Ovary (tissue), 7 donors: ENCODE measurements at regions not wholly inside any gene's neighbourhood (a gene's known extent, or its start where the extent isn't known, plus 50 kb on each side); places are given as distances from the start of the nearest gene placed in this dataset.

ENCODE experiments used
- DNase-seq, 5 donors: peaks; one replicate each; pipeline ENCODE4 v3.0.0-alpha.2; 2019 to 2020
- H3K27ac ChIP-seq, 2 donors: fragments of 200-600 bp; one replicate each; pipeline versions ENCODE4 v1.5.1 to v1.8.0; 2019 to 2022
- H3K27me3 ChIP-seq: fragments of 200-600 bp; one replicate; pipeline ENCODE4 v1.8.0; 2022
- H3K36me3 ChIP-seq: fragments of 200-600 bp; sonication (generic); one replicate; pipeline ENCODE4 v1.5.1; 2019
- H3K4me1 ChIP-seq: one replicate; pipeline ENCODE4 v1.8.1; 2013; ENCODE audit warnings: mild to moderate bottlenecking, moderate library complexity; ENCODE audit not compliant: insufficient read depth
- H3K4me3 ChIP-seq: fragments of 200-600 bp; sonication (generic); one replicate; pipeline ENCODE4 v1.5.1; 2017
- H3K9me3 ChIP-seq, 2 donors: fragments of 200-600 bp in 1 of 2; sonication (generic) in 1 of 2; one replicate each; pipeline versions ENCODE4 v1.5.1 to v1.8.1; 2013 to 2019; ENCODE audit warnings: mild to moderate bottlenecking in 1 of 2, moderate library complexity in 1 of 2
- EP300 ChIP-seq: sonication (generic); formaldehyde crosslinking; IDR thresholded peaks from one replicate; pipeline ENCODE4 v1.6.1; 2017; ENCODE audit warnings: antibody characterized with exemption
- POLR2A ChIP-seq: fragments of 450-650 bp; IDR thresholded peaks from one replicate; pipeline ENCODE4 v1.6.1; 2017; ENCODE audit warnings: antibody characterized with exemption, mild to moderate bottlenecking, moderate library complexity
- WGBS, 3 donors: extraction: QIAGEN DNeasy Blood & Tissue Kit in 1 of 3; methylation state at CpG; one replicate each; pipeline versions ENCODE4 v1.1.5 to v1.1.7; 2013 to 2017; 5-methylcytosine and 5-hydroxymethylcytosine counted together
- intact Hi-C, 4 donors: fragments of 100-400 bp; cut with DNase I; formaldehyde crosslinking; loops; one replicate each; pipeline versions ENCODE4 v1.11.0 to v1.15.1; 2022 to 2023
- TF ChIP-seq, protein P1 (sequence below), 3 donors: fragments of 450-650 bp in 2 of 3; fragments of 200-600 bp in 1 of 3; IDR thresholded peaks; one replicate each; pipeline versions ENCODE4 v1.5.1 to v1.8.0; 2016 to 2022; ENCODE audit warnings: antibody characterized with exemption in 3 of 3, mild to moderate bottlenecking in 1 of 3
- donor health status: DM: no; HTN: no; CAD: no; lungs with moderate emphysema.
- donor health status: DM: no; HTN: no; CAD: no.
- donor health status: Bipolar disorder and iron deficiency.
- donor health status: DM: no; HTN: no; CAD: no.
- donor health status: DM: yes; HTN: yes; CAD: no.

DNA sequence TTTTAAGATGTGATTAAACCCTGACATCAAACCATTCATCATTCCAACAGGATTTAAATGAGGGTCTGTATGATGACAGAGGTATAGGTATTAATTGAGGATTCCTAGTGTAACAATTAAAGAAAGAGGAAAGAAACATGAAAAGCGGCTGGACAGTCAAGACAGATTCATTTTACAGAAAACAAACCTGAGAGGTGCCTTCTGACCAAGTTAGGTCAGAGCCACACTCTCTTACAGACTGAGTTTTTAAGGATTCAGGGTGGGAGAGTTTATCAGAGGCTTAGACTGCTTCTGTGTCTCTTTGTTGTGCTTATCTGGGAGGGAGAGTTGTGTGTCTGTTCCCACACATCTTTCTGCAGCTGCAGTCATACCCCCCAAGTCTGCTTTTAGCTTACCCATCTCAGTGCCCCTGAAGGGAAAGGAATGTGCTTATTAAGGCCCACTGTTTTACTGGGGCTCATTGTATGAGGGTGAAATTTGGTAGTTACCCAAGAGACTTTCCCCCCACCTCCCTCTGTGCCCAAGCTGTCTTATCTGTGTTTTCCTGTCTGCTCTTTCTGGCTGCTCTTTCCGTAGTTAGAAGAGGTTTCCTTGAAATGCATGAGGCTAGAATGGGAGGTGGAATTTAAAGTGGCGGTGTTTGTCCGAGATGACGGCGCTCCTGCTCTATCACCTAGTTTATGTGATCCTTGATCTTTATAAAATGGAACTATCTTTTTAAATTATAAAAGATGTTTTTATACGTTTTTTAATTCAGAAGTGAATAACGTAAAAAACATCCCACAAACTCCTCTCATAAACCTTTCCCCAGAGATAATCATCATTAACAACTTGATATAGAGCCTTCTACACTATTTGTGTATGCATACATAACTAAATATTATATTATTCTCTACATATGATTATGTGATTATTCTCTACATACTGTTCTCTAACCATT, 96.0 kb upstream of the TNFSF4 start:
- Histone ChIP-seq H3K27me3 (no peaks in the 10 kb centered on the region), H3K9me3 (no peaks in the 10 kb centered on the region), H3K4me3 (no peak overlapping the region), H3K27ac (no peak overlapping the region), H3K36me3 (no peaks in the 10 kb centered on the region), H3K4me1 (no peaks in the 10 kb centered on the region)
- 31 to 53% (median 37%) methylated on average over 8 of the region's 8 CpGs for WGBS, 3 donors
- intact Hi-C loops, result no loop called here
- no peak for DNase-seq
- TF ChIP-seq EP300 (no peak), POLR2A (no peak)
- TF ChIP-seq, protein P1, sequence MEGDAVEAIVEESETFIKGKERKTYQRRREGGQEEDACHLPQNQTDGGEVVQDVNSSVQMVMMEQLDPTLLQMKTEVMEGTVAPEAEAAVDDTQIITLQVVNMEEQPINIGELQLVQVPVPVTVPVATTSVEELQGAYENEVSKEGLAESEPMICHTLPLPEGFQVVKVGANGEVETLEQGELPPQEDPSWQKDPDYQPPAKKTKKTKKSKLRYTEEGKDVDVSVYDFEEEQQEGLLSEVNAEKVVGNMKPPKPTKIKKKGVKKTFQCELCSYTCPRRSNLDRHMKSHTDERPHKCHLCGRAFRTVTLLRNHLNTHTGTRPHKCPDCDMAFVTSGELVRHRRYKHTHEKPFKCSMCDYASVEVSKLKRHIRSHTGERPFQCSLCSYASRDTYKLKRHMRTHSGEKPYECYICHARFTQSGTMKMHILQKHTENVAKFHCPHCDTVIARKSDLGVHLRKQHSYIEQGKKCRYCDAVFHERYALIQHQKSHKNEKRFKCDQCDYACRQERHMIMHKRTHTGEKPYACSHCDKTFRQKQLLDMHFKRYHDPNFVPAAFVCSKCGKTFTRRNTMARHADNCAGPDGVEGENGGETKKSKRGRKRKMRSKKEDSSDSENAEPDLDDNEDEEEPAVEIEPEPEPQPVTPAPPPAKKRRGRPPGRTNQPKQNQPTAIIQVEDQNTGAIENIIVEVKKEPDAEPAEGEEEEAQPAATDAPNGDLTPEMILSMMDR (IDR thresholded peaks at IDR 0.05), result no peak

GRCh38 chr1:173303984-173304383, 96.9 kb upstream of the TNFSF4 start:
- Histone ChIP-seq H3K36me3 (no peaks in the 10 kb centered on the region), H3K4me1 (no peaks in the 10 kb centered on the region), H3K4me3 (no peak overlapping the region), H3K27ac (no peak overlapping the region), H3K9me3 (no peaks in the 10 kb centered on the region), H3K27me3 (no peaks in the 10 kb centered on the region)
- intact Hi-C loops, result no loop called here
- 70 to 82% (median 73%) methylated on average over 1 of the region's 1 CpG for WGBS, 3 donors
- DNase-seq, result no peak
- TF ChIP-seq, protein P1 (IDR thresholded peaks at IDR 0.05), result no peak
- TF ChIP-seq POLR2A, result no peak
- TF ChIP-seq EP300, result no peak

DNA sequence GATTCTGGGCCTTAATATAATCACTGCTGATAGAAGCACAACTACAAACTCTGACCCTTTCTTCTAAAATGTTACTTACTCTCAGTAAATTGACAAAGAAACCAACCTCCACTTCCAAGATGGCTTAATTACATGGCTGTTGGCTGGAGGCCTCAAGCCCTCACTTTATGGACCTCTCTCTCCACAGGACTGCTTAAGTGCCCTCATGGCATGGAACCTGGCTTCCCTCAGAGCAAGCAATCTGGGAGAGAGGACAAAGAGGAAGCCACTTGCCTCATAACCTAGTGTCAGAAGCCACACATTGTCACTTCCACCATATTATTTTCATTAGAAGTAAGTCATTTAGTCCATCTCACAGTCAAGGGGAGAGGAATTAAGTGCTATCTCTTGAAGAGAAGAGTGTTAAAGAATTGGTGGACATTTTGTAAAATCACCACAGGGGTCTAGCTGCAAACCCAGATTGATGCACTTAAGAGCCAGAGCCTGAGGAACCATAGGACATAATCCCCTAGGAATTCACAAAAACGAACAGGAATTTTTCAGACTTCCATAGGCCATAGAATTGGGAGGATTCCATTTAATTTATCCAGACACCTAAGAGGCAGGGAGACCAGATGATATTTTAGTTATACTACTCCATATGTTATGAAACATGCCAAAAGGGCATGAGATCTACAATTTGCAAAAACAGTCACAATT, 97.5 kb upstream of the TNFSF4 start:
- Histone ChIP-seq H3K27me3 (no peaks in the 10 kb centered on the region), H3K4me1 (no peaks in the 10 kb centered on the region), H3K27ac (no peak overlapping the region), H3K36me3 (no peaks in the 10 kb centered on the region), H3K4me3 (no peak overlapping the region), H3K9me3 (no peaks in the 10 kb centered on the region)
- intact Hi-C loops, result no loop called here
- WGBS, 3 donors, result 64 to 84% (median 76%) methylated on average over 1 of the region's 1 CpG
- DNase-seq, result no peak
- TF ChIP-seq EP300, result no peak
- TF ChIP-seq POLR2A, result no peak
- TF ChIP-seq, protein P1 (IDR thresholded peaks at IDR 0.05), result no peak

- intact Hi-C loops, result no loop called here
- H3K27ac ChIP-seq, result no peak overlapping the region
- no peaks in the 10 kb centered on the region for H3K4me1 ChIP-seq
Measured at GRCh38 chr1:173307845-173308244, 100.7 kb upstream of the TNFSF4 start.

More at GRCh38 chr1:173307845-173308244, 100.7 kb upstream of the TNFSF4 start:
- H3K4me3 ChIP-seq, result no peak overlapping the region
- H3K9me3 ChIP-seq, result no peaks in the 10 kb centered on the region
- TF ChIP-seq POLR2A (no peak), EP300 (no peak)
- TF ChIP-seq, protein P1 (IDR thresholded peaks at IDR 0.05), result no peak
- no peak for DNase-seq
- no peaks in the 10 kb centered on the region for H3K27me3 ChIP-seq
- no peaks in the 10 kb centered on the region for H3K36me3 ChIP-seq
- 65 to 86% (median 75%) methylated on average over 1 of the region's 1 CpG for WGBS, 3 donors
